ENCODE measurements at regions not wholly inside any gene's neighbourhood (a gene's known extent, or its start where the extent isn't known, plus 50 kb on each side); places are given as distances from the start of the nearest gene placed in this dataset.

- TF ChIP-seq EP300 (IDR thresholded peaks at IDR 0.05) (no peak), CTCF (IDR thresholded peaks at IDR 0.05) (no peak), POLR2AphosphoS5 (IDR thresholded peaks at IDR 0.05) (no peak), POLR2A (IDR thresholded peaks at IDR 0.05) (no peak)
Observed at GRCh38 chr7:91750091-91750490, 130.4 kb downstream of the MTERF1 start.

Data from suprapubic skin (tissue), 4 donors.